ENCODE measurements at regions not wholly inside any gene's neighbourhood (a gene's known extent, or its start where the extent isn't known, plus 50 kb on each side); places are given as distances from the start of the nearest gene placed in this dataset.

DNA sequence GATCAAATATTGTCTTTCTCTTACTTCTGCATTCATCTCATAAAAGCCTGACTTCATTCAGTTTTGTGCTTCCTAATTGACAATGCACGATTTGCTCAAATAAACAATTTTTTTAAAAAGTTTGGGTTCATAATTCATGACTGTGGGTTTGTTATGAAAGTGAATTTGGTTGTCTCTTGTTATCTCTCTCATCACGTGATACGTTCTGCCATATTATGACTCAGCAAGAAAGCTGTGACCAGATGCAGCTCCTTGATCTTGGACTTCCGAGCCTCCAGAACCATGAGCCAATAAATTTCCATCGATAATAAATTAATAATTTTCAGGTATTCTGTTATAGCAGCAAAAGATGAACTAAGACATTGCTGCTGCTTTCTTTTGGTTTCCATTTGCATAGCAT, 156.5 kb upstream of the LRATD1 start:
- no peaks in the 10 kb centered on the region for H3K36me3 ChIP-seq (ENCODE audit: control insufficient read depth, low read length)
- H4K20me1 ChIP-seq (ENCODE audit: control insufficient read depth, insufficient read depth, low read depth, low read length), result no peaks in the 10 kb centered on the region
- no peaks in the 10 kb centered on the region for H3K4me1 ChIP-seq (ENCODE audit: control insufficient read depth, low read length)
- H3K4me2 ChIP-seq (ENCODE audit: low read length), result no peak overlapping the region
- H3K27me3 ChIP-seq (ENCODE audit: control insufficient read depth, low read length), result no peaks in the 10 kb centered on the region
- no peaks in the 10 kb centered on the region for H3K9me2 ChIP-seq (replicated peaks; ENCODE audit: control insufficient read depth, low read length)
- TF ChIP-seq, protein P1, sequence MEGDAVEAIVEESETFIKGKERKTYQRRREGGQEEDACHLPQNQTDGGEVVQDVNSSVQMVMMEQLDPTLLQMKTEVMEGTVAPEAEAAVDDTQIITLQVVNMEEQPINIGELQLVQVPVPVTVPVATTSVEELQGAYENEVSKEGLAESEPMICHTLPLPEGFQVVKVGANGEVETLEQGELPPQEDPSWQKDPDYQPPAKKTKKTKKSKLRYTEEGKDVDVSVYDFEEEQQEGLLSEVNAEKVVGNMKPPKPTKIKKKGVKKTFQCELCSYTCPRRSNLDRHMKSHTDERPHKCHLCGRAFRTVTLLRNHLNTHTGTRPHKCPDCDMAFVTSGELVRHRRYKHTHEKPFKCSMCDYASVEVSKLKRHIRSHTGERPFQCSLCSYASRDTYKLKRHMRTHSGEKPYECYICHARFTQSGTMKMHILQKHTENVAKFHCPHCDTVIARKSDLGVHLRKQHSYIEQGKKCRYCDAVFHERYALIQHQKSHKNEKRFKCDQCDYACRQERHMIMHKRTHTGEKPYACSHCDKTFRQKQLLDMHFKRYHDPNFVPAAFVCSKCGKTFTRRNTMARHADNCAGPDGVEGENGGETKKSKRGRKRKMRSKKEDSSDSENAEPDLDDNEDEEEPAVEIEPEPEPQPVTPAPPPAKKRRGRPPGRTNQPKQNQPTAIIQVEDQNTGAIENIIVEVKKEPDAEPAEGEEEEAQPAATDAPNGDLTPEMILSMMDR (IDR thresholded peaks at IDR 0.05; ENCODE audit: low read depth, low read length, poor library complexity, severe bottlenecking), result no peak
- no peak for TF ChIP-seq EZH2phosphoT487 (IDR thresholded peaks at IDR 0.05; ENCODE audit: borderline replicate concordance, low read length)
- no peak overlapping the region for H3K4me3 ChIP-seq (ENCODE audit: low read length)
- no peaks in the 10 kb centered on the region for H3K9me3 ChIP-seq (ENCODE audit: control insufficient read depth, insufficient read depth, low read length)
- no peak overlapping the region for H3K27ac ChIP-seq (ENCODE audit: low read depth, low read length)
- H3K79me2 ChIP-seq (ENCODE audit: control insufficient read depth, low read length), result no peaks in the 10 kb centered on the region
- no peaks in the 10 kb centered on the region for H3F3A ChIP-seq (ENCODE audit: control insufficient read depth, insufficient read depth)

DNA sequence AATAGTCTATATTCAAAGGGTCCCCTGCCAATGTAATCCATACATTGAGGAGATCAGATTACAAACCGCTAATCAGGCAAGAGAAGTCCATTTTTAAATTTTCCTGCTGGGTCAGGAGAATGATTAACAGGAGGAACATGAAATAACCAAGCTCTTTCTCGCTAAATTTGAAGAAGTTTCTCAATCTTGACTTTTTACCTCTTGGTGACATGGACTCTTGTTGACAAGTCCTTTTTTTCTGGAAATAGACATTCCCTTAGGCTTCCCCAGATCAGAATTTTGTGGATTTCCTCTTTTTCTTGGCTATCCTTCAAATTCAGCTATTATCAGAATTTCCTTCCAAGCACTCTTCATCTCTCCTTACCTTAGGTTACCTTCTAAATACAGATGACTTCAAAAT, 153.0 kb upstream of the LRATD1 start:
- no peaks in the 10 kb centered on the region for H3K4me1 ChIP-seq (ENCODE audit: control insufficient read depth, low read length)

DNA sequence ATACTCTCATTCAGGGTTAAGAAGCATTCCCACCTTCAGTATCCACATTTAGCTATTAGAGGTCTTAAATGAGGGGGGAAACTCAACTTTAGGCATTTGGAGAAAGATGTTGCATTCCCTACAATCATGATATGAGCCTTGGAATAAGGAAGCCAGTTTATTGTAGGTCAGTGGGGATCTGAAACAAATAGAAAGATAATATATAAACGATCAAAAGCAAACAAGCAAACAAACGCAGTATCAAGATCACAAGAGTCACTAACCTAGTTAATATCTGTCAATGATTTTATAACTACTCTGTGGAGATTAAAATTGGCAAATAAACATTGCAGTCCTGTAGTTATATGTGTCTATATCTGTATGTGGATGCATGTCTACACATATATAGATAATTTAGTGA, 152.4 kb upstream of the LRATD1 start:
- Histone ChIP-seq H3K27ac (ENCODE audit: low read depth, low read length) (no peak overlapping the region), H3K36me3 (ENCODE audit: control insufficient read depth, low read length) (no peaks in the 10 kb centered on the region), H3K9me3 (ENCODE audit: control insufficient read depth, insufficient read depth, low read length) (no peaks in the 10 kb centered on the region), H3K9me2 (replicated peaks; ENCODE audit: control insufficient read depth, low read length) (no peaks in the 10 kb centered on the region), H3K79me2 (ENCODE audit: control insufficient read depth, low read length) (no peaks in the 10 kb centered on the region), H3K4me3 (ENCODE audit: low read length) (no peak overlapping the region), H3K4me2 (ENCODE audit: low read length) (no peak overlapping the region), H3K27me3 (ENCODE audit: control insufficient read depth, low read length) (no peaks in the 10 kb centered on the region), H4K20me1 (ENCODE audit: control insufficient read depth, insufficient read depth, low read depth, low read length) (no peaks in the 10 kb centered on the region), H3K4me1 (ENCODE audit: control insufficient read depth, low read length) (no peaks in the 10 kb centered on the region), H3F3A (ENCODE audit: control insufficient read depth, insufficient read depth) (no peaks in the 10 kb centered on the region)
- TF ChIP-seq EZH2phosphoT487 (IDR thresholded peaks at IDR 0.05; ENCODE audit: borderline replicate concordance, low read length), result no peak
- TF ChIP-seq, protein P1 (IDR thresholded peaks at IDR 0.05; ENCODE audit: low read depth, low read length, poor library complexity, severe bottlenecking), result no peak

More for the DNA sequence above, 153.0 kb upstream of the LRATD1 start:
- no peaks in the 10 kb centered on the region for H4K20me1 ChIP-seq (ENCODE audit: control insufficient read depth, insufficient read depth, low read depth, low read length)
- TF ChIP-seq EZH2phosphoT487 (IDR thresholded peaks at IDR 0.05; ENCODE audit: borderline replicate concordance, low read length), result no peak
- TF ChIP-seq, protein P1 (IDR thresholded peaks at IDR 0.05; ENCODE audit: low read depth, low read length, poor library complexity, severe bottlenecking), result no peak
- no peaks in the 10 kb centered on the region for H3K36me3 ChIP-seq (ENCODE audit: control insufficient read depth, low read length)
- no peak overlapping the region for H3K4me2 ChIP-seq (ENCODE audit: low read length)
- no peaks in the 10 kb centered on the region for H3K79me2 ChIP-seq (ENCODE audit: control insufficient read depth, low read length)
- no peak overlapping the region for H3K27ac ChIP-seq (ENCODE audit: low read depth, low read length)
- no peaks in the 10 kb centered on the region for H3F3A ChIP-seq (ENCODE audit: control insufficient read depth, insufficient read depth)
- H3K4me3 ChIP-seq (ENCODE audit: low read length), result no peak overlapping the region
- H3K9me3 ChIP-seq (ENCODE audit: control insufficient read depth, insufficient read depth, low read length), result no peaks in the 10 kb centered on the region
- no peaks in the 10 kb centered on the region for H3K27me3 ChIP-seq (ENCODE audit: control insufficient read depth, low read length)
- H3K9me2 ChIP-seq (replicated peaks; ENCODE audit: control insufficient read depth, low read length), result no peaks in the 10 kb centered on the region

DNA sequence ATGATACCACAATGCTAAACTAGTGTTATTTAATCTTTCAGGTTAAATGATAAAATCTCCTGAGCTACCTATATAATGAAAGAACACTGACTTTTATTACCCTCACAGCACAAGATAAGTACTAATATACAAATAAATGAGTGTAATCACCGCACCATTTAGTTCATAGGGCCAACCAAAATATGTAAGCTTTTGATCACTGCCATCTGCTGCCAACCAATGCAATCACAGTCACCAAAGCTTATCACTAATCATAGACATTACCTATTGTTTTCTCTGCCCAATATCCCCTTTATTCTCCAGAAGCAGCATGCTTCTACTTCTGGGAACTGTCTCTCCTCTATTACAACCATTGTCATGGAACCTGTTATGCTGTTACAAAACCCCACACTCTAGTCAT, 151.6 kb upstream of the LRATD1 start:
- Histone ChIP-seq H3K36me3 (ENCODE audit: control insufficient read depth, low read length) (no peaks in the 10 kb centered on the region), H3K27ac (ENCODE audit: low read depth, low read length) (no peak overlapping the region), H3K4me1 (ENCODE audit: control insufficient read depth, low read length) (no peaks in the 10 kb centered on the region), H3F3A (ENCODE audit: control insufficient read depth, insufficient read depth) (no peaks in the 10 kb centered on the region), H3K9me2 (replicated peaks; ENCODE audit: control insufficient read depth, low read length) (no peaks in the 10 kb centered on the region), H4K20me1 (ENCODE audit: control insufficient read depth, insufficient read depth, low read depth, low read length) (no peaks in the 10 kb centered on the region), H3K9me3 (ENCODE audit: control insufficient read depth, insufficient read depth, low read length) (no peaks in the 10 kb centered on the region), H3K79me2 (ENCODE audit: control insufficient read depth, low read length) (no peaks in the 10 kb centered on the region), H3K4me3 (ENCODE audit: low read length) (no peak overlapping the region), H3K4me2 (ENCODE audit: low read length) (no peak overlapping the region), H3K27me3 (ENCODE audit: control insufficient read depth, low read length) (no peaks in the 10 kb centered on the region)
- TF ChIP-seq EZH2phosphoT487 (IDR thresholded peaks at IDR 0.05; ENCODE audit: borderline replicate concordance, low read length), result no peak
- TF ChIP-seq, protein P1 (IDR thresholded peaks at IDR 0.05; ENCODE audit: low read depth, low read length, poor library complexity, severe bottlenecking), result no peak

All from DOHH2 (cell line).